ENCODE measurements at regions not wholly inside any gene's neighbourhood (a gene's known extent, or its start where the extent isn't known, plus 50 kb on each side); places are given as distances from the start of the nearest gene placed in this dataset.

GRCh38 chr4:180655886-180656285 lies 1587.3 kb upstream of the TENM3 start:
- 73 to 74% methylated on average over 3 of the region's 3 CpGs for WGBS, 2 donors
- intact Hi-C loops (cut with DNase I), result no loop called here
- Histone ChIP-seq H3K36me3 (no peaks in the 10 kb centered on the region), H3K4me1 (no peaks in the 10 kb centered on the region), H3K27ac (no peak overlapping the region), H3K4me3 (replicated peaks in 1 of 3) (no peak overlapping the region), H3K27me3 (no peaks in the 10 kb centered on the region), H3K9me3 (no peaks in the 10 kb centered on the region)
- DNase-seq, result no peak
- TF ChIP-seq CTCF (IDR thresholded peaks at IDR 0.05) (no peak), POLR2A (IDR thresholded peaks at IDR 0.05) (no peak)

- Histone ChIP-seq H3K4me3 (replicated peaks in 1 of 3) (no peak overlapping the region), H3K27ac (no peak overlapping the region), H3K9me3 (no peaks in the 10 kb centered on the region), H3K4me1 (no peaks in the 10 kb centered on the region), H3K36me3 (no peaks in the 10 kb centered on the region), H3K27me3 (no peaks in the 10 kb centered on the region)
- DNase-seq, result no peak
- intact Hi-C loops (cut with DNase I), result no loop called here
- TF ChIP-seq POLR2A (IDR thresholded peaks at IDR 0.05), result no peak
- TF ChIP-seq CTCF (IDR thresholded peaks at IDR 0.05), result no peak
- 94% methylated on average over 7 of the region's 7 CpGs for WGBS, 2 donors
These were observed 1585.3 kb upstream of the TENM3 start for GRCh38 chr4:180657881-180658280.

- TF ChIP-seq POLR2A (IDR thresholded peaks at IDR 0.05) (no peak), CTCF (IDR thresholded peaks at IDR 0.05) (peak in 5 of 6 experiments; percentile 20 to 78 (median 46))
These were observed 1578.3 kb upstream of the TENM3 start for GRCh38 chr4:180664766-180665368.

GRCh38 chr4:180665481-180665880 lies 1577.7 kb upstream of the TENM3 start:
- Histone ChIP-seq H3K36me3 (no peaks in the 10 kb centered on the region), H3K27me3 (no peaks in the 10 kb centered on the region), H3K4me1 (no peaks in the 10 kb centered on the region), H3K9me3 (no peaks in the 10 kb centered on the region), H3K27ac (no peak overlapping the region), H3K4me3 (replicated peaks in 1 of 3) (no peak overlapping the region)
- no peak for DNase-seq
- intact Hi-C loops (cut with DNase I), result no loop called here
- WGBS, 2 donors, result 35 to 37% methylated on average over 2 of the region's 2 CpGs
- TF ChIP-seq CTCF (IDR thresholded peaks at IDR 0.05), result no peak
- TF ChIP-seq POLR2A (IDR thresholded peaks at IDR 0.05), result no peak

More at GRCh38 chr4:180664766-180665368, 1578.3 kb upstream of the TENM3 start:
- WGBS, 2 donors, result 15 to 17% methylated on average over 5 of the region's 5 CpGs
- intact Hi-C loops (cut with DNase I), result no loop called here
- peak; percentile 53 to 61 for DNase-seq
- Histone ChIP-seq H3K36me3 (no peaks in the 10 kb centered on the region), H3K27ac (no peak overlapping the region), H3K27me3 (no peaks in the 10 kb centered on the region), H3K4me1 (no peaks in the 10 kb centered on the region), H3K9me3 (no peaks in the 10 kb centered on the region), H3K4me3 (replicated peaks in 1 of 3) (no peak overlapping the region)

- H3K4me1 ChIP-seq, result no peaks in the 10 kb centered on the region
- WGBS, 2 donors, result 31 to 41% methylated on average over 7 of the region's 7 CpGs
- no peaks in the 10 kb centered on the region for H3K36me3 ChIP-seq
- no peak overlapping the region for H3K4me3 ChIP-seq (replicated peaks in 1 of 3)
- no peak for TF ChIP-seq POLR2A (IDR thresholded peaks at IDR 0.05)
- TF ChIP-seq CTCF (IDR thresholded peaks at IDR 0.05), result peak in 4 of 6 experiments; percentile 14 to 56 (median 24)
- intact Hi-C loops (cut with DNase I), result no loop called here
- no peak for DNase-seq
- H3K27me3 ChIP-seq, result no peaks in the 10 kb centered on the region
- H3K9me3 ChIP-seq, result no peaks in the 10 kb centered on the region
- no peak overlapping the region for H3K27ac ChIP-seq
These were observed 1577.0 kb upstream of the TENM3 start for GRCh38 chr4:180665994-180666824.
